HG03066 (cell line): ENCODE measurements at regions not wholly inside any gene's neighbourhood (a gene's known extent, or its start where the extent isn't known, plus 50 kb on each side); places are given as distances from the start of the nearest gene placed in this dataset.

Source experiments
- ATAC-seq: cut with Tn5 transposase; IDR thresholded peaks from one replicate; pipeline ENCODE4 v1.9.1; 2021; ENCODE audit warnings: low read depth; ENCODE audit not compliant: unreplicated experiment

DNA sequence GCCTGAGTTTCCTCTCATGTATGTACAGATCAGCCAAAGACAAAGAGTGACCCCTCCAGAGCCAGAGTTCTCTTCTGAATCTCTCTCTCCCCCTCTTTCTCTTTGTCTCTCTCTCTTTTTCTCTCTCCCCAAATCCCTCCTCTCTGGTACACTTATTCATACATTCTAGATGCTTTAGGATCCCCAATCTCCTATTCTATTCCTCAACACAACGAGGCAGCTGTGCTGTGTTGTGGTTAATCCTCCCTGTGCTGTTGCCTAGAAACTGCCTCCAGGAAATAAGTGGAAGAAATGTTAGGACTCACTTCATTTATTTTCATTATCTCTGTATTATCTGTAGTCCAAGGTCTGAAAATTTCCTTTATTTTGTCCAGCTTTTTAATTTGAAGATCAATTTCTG, 350.5 kb upstream of the OR4E1 start:
- no peak for ATAC-seq

DNA sequence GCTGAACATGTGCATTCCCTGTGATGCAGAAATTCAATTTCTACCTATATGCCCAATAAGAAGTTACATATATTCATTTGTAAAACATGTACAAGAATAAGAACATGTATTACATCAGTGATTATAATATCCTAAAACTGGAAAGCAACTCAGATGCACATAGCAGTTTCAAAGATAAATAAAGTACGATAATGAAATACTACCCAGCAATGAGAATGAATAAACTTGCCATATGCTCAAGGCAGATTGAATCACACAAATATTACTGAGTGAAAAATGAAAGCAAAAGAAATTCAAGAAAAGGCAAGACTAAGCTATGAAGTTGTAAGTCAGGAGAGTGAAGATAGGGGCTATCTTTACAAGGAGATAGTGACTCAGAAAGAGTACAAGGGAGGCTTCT, 345.3 kb upstream of the OR4E1 start:
- no peak for ATAC-seq

DNA sequence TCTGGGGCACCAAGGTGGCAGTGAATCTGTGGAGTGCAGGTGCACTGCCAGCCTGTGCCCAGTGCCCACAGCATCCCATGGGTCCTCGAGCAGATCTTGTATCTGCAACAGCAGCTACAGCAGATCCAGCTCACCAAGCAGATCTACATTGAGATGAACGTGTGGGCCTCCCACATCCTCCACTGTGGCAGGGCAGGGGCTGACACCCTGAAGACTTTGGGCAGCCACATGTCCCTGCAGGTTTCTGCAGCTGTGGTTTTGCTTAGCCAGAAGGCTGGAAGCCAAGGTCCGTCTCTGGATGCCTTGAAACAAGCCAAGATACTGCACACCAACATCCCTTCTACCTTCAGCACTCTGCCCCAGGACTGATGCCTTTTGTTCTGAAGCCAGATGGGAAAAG, 338.8 kb upstream of the OR4E1 start:
- no peak for ATAC-seq

DNA sequence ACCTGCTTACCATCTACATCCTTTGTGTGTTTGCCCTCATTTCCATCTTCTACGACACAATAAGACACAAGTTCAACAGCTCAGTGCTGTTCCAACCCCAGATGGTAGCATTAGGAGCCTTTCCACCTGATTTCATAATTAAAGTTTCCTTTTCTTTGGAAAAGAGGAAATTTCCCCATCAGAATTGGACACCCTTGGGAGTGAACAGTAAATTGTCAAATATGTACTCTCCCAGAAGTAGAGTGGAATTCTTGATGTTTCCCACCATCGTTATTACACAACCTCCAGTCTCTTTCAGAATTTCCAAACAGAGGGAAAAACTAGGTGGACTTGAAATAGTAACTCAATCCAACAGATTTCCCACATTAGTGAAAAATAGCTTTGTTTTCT, 337.6 kb upstream of the OR4E1 start:
- no peak for ATAC-seq

DNA sequence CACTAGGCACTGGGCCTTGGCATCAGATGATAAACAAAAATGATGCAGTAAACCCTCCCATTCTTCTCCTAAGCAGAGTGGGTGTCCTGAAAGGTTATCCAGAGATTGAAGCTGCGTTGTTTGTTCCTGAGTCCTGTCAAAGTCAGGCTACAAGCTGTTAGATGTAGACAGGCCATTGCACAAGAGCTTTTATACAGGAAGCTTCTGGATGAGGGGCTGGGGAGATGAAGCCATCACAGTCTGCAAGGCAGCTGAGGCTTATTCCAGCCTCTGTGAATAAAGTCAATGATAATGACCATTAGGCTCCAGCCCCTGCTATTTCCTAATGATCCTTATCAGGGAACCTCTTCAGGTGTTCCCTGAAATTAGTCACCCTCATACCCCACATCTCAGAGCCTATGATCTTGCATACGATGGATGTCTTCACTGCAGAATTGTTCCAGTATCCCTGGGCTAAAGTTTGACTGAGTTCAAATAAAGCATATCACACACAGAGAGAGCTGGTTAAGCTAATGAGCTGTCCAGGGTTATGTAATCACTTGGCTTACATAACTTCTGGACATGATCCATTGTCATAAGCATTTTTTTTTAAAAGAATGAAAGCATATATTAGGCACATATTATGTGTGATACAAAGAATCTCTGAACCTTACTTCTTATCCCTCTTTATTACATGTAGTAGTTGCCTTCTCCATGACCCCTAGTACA, 337.1 kb upstream of the OR4E1 start:
- no peak for ATAC-seq

DNA sequence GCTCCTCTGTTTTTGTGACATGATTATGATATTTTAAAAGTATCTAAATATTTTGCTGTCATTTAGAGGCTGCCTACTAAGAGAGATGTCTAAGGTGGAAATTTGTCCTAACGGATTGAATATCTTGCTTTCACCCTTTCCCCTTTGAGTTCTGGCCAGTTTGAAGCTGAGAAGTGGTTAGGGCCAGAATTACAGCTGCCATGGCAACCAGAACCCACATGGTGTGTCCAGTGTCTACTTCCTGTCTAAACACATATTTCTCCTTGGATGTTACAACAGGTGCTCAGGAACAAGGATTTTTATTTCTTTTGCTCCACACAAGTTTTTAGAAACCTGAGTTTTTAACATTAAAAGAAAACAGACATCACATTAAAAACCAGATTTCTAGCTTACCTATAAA, 335.1 kb upstream of the OR4E1 start:
- ATAC-seq = no peak

DNA sequence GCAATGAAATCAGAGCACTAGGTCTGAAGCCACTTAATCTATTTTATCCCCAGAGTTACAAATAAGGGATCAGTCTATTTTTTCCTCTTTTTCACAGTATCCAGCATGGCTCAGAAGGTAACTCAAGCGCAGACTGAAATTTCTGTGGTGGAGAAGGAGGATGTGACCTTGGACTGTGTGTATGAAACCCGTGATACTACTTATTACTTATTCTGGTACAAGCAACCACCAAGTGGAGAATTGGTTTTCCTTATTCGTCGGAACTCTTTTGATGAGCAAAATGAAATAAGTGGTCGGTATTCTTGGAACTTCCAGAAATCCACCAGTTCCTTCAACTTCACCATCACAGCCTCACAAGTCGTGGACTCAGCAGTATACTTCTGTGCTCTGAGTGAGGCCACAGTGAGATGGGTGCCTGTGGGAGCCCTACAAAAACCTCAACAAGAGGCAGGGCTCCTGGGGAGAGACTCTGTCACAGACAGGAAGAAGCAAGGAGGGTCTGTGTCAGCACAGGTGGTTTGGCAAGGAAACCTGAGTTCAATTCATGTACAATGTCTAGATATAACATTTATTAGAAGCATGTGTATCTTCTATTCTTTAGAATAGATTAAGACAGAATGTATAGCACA, 334.3 kb upstream of the OR4E1 start:
- ATAC-seq = no peak

DNA sequence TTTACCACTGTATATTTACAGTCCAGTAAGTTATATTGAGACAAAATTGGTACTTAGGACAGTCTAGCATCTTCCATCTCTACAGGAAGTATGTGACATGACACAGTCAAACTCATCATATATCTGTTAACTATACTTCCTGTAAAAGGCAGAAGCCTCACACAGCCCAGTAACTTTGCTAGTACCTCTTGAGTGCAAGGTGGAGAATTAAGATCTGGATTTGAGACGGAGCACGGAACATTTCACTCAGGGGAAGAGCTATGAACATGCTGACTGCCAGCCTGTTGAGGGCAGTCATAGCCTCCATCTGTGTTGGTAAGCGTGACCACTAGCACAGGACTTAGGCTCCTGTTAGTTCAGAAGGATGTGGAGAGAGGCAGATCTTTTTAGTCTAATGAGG, 333.7 kb upstream of the OR4E1 start:
- no peak for ATAC-seq

DNA sequence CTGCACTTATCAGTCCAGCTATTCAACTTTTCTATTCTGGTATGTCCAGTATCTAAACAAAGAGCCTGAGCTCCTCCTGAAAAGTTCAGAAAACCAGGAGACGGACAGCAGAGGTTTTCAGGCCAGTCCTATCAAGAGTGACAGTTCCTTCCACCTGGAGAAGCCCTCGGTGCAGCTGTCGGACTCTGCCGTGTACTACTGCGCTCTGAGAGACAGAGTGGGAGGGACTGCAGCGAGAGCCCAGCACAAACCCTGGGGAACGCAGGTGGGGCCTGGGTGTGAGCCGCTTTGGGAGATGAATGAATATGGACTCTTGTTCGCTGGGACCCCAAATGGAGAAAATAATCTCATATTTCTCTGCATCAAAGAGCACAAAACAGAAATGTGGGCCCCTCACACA, 329.8 kb upstream of the OR4E1 start:
- ATAC-seq = no peak

DNA sequence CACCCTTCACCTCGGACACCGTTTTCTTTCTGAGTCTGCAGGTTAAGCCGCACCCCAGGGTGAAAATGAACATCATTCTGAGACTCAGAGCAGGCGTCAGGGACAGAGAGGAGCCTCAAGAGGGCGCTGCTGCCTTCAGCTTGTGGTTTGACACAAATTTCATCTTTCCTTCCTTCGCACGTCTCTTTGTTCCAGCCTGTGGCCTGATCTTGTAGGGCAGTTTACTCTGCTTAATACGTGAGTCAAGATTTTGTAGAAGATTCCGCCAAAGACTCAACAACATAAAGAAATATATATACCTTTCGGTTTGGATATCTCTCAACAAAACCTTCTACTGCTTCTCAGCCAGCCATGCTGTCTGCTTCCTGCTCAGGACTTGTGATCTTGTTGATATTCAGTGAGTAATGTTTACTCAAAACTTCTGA, 329.3 kb upstream of the OR4E1 start:
- ATAC-seq = no peak

DNA sequence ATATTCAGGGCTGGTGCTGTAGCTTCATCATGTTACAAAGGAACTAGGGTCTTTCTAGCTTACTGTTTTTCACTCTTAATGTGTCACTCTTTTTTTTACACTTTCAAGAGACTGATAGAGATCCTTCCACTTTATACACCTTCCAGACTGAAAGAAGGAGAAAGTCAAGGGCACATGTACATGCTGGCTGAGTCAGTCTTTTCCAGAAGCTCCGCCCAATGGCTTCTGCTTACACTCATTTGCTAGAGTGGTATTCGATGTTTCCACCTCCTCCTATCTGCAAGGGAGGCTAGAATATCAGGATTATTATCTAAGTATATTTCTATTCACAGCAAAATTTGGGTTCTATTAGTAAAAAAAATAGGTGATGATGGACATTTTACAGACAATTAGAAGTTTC, 325.8 kb upstream of the OR4E1 start:
- no peak for ATAC-seq

DNA sequence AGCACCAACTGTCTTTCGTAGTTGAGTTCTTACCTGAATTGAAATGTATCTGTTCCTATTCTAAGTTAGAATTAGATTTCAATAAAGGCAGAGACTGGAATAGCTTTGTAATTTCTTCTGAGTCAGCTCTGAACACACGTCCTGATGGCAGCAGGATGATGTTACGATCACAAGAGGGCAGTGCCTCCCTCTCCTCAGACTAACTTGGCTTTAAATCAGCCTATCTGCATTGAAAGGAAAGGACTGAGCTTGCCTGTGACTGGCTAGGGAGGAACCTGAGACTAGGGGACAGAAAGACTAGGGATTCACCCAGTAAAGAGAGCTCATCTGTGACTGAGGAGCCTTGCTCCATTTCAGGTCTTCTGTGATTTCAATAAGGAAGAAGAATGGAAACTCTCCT, 323.7 kb upstream of the OR4E1 start:
- ATAC-seq = no peak

DNA sequence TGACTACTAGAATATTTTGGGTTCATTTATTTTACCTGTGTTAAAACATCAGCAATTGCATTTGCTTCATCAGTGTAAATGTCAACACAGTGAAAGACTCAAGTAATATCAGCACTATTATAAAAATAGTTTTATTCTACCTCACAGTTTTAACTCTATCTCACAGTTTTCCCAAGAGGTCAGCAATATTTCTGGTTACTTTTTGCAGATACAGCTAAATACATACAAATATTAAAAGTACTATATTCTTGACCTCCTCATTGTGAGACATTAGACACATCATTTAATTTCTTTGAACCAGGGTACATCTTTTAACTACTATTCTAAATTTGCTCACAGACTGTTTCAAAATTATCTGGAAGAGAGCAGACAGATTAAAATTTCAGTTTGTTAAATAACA, 321.7 kb upstream of the OR4E1 start:
- no peak for ATAC-seq

DNA sequence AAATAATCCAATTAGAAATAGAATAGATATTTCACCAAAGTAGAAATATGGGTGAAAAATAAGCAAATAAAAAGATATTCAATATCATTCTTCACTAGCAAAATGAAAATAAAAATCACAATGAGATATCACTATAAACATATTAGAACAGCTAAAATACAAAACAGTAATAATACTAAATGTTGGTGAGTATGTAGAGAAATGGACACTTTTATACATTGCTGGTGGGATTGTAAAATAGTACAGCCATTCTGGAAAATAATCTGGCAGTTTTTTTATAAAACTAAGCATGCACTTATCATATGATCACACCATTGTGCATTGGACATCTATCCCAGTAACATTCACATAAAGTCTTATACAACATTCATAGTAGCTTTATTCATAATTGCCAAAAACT, 320.2 kb upstream of the OR4E1 start:
- no peak for ATAC-seq

DNA sequence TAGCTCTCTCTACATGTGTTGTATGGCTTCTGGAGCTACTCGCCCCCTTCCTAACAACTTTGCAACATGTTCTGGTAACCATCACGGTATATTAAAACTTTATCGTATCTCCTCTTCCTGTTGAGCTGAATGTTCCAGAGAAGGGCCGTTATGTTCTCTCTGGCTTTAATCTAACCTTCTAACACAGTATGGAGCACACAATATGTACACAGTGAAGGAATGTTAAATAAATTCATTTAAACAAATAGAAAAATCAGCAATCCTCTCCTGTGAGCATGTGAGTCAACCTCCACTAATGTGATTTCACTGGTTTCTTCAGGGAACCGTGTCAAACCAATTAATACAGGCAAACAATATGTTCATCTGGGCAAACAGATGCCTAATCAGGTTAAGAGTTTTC, 319.5 kb upstream of the OR4E1 start:
- ATAC-seq = no peak

DNA sequence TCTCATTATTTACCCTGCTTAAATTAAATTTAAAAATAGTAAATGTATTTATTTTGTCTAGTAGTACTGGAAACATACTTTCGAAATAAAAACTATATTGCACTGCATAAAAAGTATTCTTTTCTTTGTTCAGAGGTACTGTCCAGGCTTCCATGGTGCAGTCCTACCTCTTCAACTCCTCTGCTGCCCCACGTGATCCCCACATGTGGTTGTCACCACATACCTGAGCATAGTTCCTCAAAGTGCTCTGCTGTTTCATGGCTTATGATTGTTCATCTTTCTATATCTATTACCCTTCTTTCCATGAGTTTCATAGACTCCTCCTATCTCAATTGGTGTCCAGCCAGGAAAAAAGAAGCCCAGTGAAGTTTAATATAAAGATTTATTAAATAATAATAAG, 317.5 kb upstream of the OR4E1 start:
- ATAC-seq = no peak

DNA sequence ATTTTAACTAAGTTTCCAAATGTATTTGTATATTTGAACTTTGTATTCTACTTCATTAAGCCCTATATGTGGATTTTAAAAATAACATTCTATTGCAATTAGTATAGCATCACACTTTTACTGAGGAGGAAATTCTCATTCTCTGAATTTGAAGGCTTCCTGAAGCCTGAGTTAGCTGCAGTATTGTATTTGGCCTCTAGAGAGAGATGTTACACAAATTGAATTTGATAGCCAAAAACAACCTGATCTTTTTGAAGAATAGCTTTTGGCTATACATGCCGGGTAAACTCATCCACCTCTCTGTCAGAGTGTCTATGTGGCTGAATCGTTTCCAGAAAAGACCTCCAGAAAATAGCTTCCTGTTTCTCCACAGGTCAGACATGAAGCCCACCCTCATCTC, 316.5 kb upstream of the OR4E1 start:
- no peak for ATAC-seq

DNA sequence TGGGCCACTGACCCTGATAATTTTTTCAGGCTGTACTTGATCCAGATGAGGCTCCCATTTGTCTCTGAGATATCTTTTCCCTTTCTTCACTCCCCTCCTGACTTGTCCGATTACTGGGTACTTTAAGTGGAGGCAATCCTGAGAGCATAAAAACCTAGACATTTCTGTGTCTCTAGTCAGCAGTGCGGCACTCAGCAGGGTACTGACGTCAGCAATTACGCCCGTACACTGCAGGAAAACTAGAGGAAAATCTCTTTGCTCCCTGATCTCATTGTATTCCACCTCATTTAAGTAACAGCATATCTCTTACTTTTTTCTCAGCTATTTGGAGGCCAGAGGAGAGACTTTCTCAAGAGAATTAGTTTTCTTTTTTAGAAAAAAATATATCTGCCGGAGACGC, 315.5 kb upstream of the OR4E1 start:
- ATAC-seq = no peak

DNA sequence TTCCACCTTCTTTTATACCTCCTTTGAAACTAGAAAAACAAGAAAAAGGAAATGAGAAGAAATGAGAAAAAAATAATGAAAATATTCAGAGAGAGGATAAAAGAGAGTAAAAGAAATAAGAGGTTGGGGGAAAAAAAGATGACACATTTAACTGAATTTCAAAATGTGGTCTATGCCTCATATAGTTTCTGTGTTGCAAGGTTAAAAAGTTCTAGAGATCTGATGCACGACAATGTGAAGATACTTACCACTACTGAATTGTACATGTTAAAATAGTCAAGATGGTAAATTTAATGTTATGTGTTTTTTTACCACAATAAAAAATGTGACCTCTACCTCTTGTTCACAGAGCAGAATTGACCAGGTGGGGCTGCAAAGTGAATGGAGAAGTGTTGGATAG, 314.8 kb upstream of the OR4E1 start:
- no peak for ATAC-seq

DNA sequence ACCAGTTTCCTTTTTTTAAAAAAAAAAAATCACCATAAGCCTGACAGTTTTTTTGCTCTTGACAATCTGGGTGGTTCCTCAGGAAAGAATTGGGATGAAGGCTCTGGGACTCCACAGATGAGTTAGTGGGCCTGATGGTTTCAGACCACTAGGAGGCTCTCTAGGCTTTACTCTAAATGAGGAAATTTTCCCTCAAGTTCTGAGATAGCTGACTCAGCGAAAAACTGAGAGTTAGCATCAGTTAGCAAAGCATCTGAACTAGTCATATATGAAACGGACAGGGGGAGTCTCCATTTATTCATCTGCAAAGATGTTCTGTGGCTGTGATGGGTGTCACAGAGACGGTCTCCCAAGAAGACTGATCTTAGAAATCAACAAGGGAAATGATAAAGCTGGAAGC, 314.3 kb upstream of the OR4E1 start:
- ATAC-seq = no peak

DNA sequence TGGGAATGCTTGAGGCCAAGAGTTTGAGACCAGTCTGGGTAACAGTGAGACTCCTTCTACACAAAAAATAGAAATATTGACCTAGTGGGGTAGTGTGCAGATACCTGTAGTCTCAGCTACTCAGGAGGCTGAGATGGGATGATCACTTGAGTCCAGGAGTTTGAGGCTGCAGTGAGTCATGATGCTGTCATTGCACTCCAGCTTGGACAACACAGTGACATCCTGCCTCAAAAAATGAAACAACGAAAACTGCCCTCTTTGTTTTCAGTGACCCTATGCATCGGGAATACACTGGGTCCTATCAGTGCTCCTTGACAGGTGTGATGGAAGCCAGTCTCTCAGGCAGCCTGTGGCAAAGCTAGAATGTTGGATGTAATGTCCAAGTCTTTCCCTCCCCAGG, 311.5 kb upstream of the OR4E1 start:
- ATAC-seq = no peak

DNA sequence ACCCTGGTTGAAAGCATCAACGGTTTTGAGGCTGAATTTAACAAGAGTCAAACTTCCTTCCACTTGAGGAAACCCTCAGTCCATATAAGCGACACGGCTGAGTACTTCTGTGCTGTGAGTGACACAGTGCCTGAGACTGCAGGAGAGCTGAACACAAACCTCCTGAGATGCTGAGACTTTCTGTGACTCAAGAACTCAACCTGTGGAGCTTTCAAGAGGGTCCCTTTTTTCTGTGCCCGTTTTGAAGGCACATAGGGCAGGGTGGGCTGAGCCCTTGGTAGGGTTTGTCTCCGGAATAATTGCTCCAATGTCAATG, 305.3 kb upstream of the OR4E1 start:
- no peak for ATAC-seq
